ENCODE measurements at regions not wholly inside any gene's neighbourhood (a gene's known extent, or its start where the extent isn't known, plus 50 kb on each side); places are given as distances from the start of the nearest gene placed in this dataset.

GRCh38 chr16:9254863-9255262 lies 163.4 kb downstream of the HAPSTR1 start:
- TF ChIP-seq ATF3 (IDR thresholded peaks at IDR 0.05) (no peak), CTCF (IDR thresholded peaks at IDR 0.05; ENCODE audit: low read depth, low read length, missing input control) (no peak), RAD21 (IDR thresholded peaks at IDR 0.05) (no peak), TAF1 (conservative IDR thresholded peaks at IDR 0.05) (no peak), RXRA (IDR thresholded peaks at IDR 0.05) (no peak), SP1 (IDR thresholded peaks at IDR 0.05) (no peak)

Data from liver (tissue), 3 donors.